H9 (cell line): ENCODE measurements at regions not wholly inside any gene's neighbourhood (a gene's known extent, or its start where the extent isn't known, plus 50 kb on each side); places are given as distances from the start of the nearest gene placed in this dataset.
A peak's percentile ranks its signal among the peaks of the same experiment; 100 is the strongest.

Source experiments
- DNase-seq: peaks from one replicate; pipeline ENCODE4 v3.0.0-alpha.2; 2017
- H2AFZ ChIP-seq: one replicate; pipeline ENCODE4 v1.6.1; 2013; ENCODE audit warnings: mild to moderate bottlenecking, low read length, control low read depth, moderate library complexity
- H2AK5ac ChIP-seq: 2 replicates; pipeline ENCODE4 v1.6.1; 2013; ENCODE audit warnings: low read length, control low read depth, mixed read lengths; ENCODE audit not compliant: insufficient read length
- H2BK120ac ChIP-seq: one replicate; pipeline ENCODE4 v1.6.1; 2013; ENCODE audit warnings: low read depth, mild to moderate bottlenecking, low read length, control low read depth, inconsistent platforms; ENCODE audit not compliant: poor library complexity, severe bottlenecking
- H2BK12ac ChIP-seq: 2 replicates; pipeline ENCODE4 v1.6.1; 2013; ENCODE audit warnings: low read length, control low read depth, mixed read lengths, low read depth; ENCODE audit not compliant: insufficient read length
- H2BK15ac ChIP-seq: 2 replicates; pipeline ENCODE4 v1.6.1; 2013; ENCODE audit warnings: low read depth, low read length, control low read depth
- H2BK20ac ChIP-seq: one replicate; pipeline ENCODE4 v1.6.1; 2013; ENCODE audit warnings: low read depth, mild to moderate bottlenecking, low read length, control low read depth, inconsistent platforms; ENCODE audit not compliant: poor library complexity, severe bottlenecking
- H2BK5ac ChIP-seq: 2 replicates; pipeline ENCODE4 v1.6.1; 2013; ENCODE audit warnings: low read length, control low read depth, mixed read lengths; ENCODE audit not compliant: insufficient read length
- H3K14ac ChIP-seq: 2 replicates; pipeline ENCODE4 v1.6.1; 2013; ENCODE audit warnings: low read length, control low read depth; ENCODE audit not compliant: insufficient read depth
- H3K18ac ChIP-seq: 2 replicates; pipeline ENCODE4 v1.6.1; 2013; ENCODE audit warnings: low read depth, mild to moderate bottlenecking, mixed read lengths, low read length, control low read depth; ENCODE audit not compliant: insufficient read length
- H3K23ac ChIP-seq: 2 replicates; pipeline ENCODE4 v1.6.1; 2013; ENCODE audit warnings: low read length, control low read depth, mixed read lengths, low read depth; ENCODE audit not compliant: insufficient read length
- H3K23me2 ChIP-seq: 2 replicates; pipeline ENCODE4 v1.6.1; 2013; ENCODE audit warnings: low read depth, mild to moderate bottlenecking, mixed read lengths, low read length, control low read depth; ENCODE audit not compliant: insufficient read length, poor library complexity, severe bottlenecking
- H3K27ac ChIP-seq: 2 replicates; pipeline ENCODE4 v1.5.1; 2013; ENCODE audit warnings: low read length, control low read depth, mixed read lengths, low read depth; ENCODE audit not compliant: insufficient read length
- H3K27me3 ChIP-seq: 2 replicates; pipeline ENCODE4 v1.6.1; 2013; ENCODE audit warnings: low read length, control low read depth, inconsistent platforms; ENCODE audit not compliant: insufficient read depth
- H3K4ac ChIP-seq: 2 replicates; pipeline ENCODE4 v1.6.1; 2013; ENCODE audit warnings: low read depth, mild to moderate bottlenecking, control low read depth, inconsistent platforms, low read length, moderate library complexity
- H3K4me1 ChIP-seq: 2 replicates; pipeline ENCODE4 v1.6.1; 2013; ENCODE audit warnings: low read length, control low read depth, inconsistent platforms; ENCODE audit not compliant: insufficient read depth
- H3K4me2 ChIP-seq: 2 replicates; pipeline ENCODE4 v1.6.1; 2013; ENCODE audit warnings: low read length, control low read depth, mixed read lengths; ENCODE audit not compliant: insufficient read length, insufficient read depth
- H3K56ac ChIP-seq: 2 replicates; pipeline ENCODE4 v1.6.1; 2013; ENCODE audit warnings: low read depth, mild to moderate bottlenecking, mixed read lengths, low read length, control low read depth; ENCODE audit not compliant: insufficient read length
- H3K79me1 ChIP-seq: 2 replicates; pipeline ENCODE4 v1.6.1; 2013; ENCODE audit warnings: low read depth, mild to moderate bottlenecking, moderate library complexity, low read length, control low read depth, inconsistent platforms; ENCODE audit not compliant: insufficient read depth, poor library complexity, severe bottlenecking
- H3K79me2 ChIP-seq: 2 replicates; pipeline ENCODE4 v1.6.1; 2013; ENCODE audit warnings: low read length, control low read depth, inconsistent platforms; ENCODE audit not compliant: insufficient read depth
- H3K9ac ChIP-seq: 2 replicates; pipeline ENCODE4 v1.6.1; 2013; ENCODE audit warnings: low read length, control low read depth, mixed read lengths; ENCODE audit not compliant: insufficient read length; ENCODE audit errors: extremely low read depth
- H3K9me3 ChIP-seq: one replicate; pipeline ENCODE4 v1.6.1; 2013; ENCODE audit warnings: low read depth, low read length, inconsistent platforms; ENCODE audit not compliant: control insufficient read depth
- H3T11ph ChIP-seq: one replicate; pipeline ENCODE4 v1.6.1; 2013; ENCODE audit warnings: mild to moderate bottlenecking, low read length, control low read depth, inconsistent platforms
- H4K20me1 ChIP-seq: one replicate; pipeline ENCODE4 v1.6.1; 2013; ENCODE audit not compliant: control insufficient read depth, insufficient read length, insufficient read depth
- H4K5ac ChIP-seq: 2 replicates; pipeline ENCODE4 v1.6.1; 2013; ENCODE audit warnings: low read depth, mild to moderate bottlenecking, mixed read lengths, low read length, control low read depth; ENCODE audit not compliant: insufficient read length
- H4K8ac ChIP-seq: replicated peaks from 2 replicates; pipeline ENCODE4 v1.6.1; 2013; ENCODE audit warnings: low read length, control low read depth, mixed read lengths, low read depth; ENCODE audit not compliant: insufficient read length
- H4K91ac ChIP-seq: 2 replicates; pipeline ENCODE4 v1.6.1; 2013; ENCODE audit warnings: low read depth, mild to moderate bottlenecking, moderate library complexity, mixed read lengths, low read length, control low read depth; ENCODE audit not compliant: insufficient read length
- H3K27ac Mint-ChIP-seq, 3 experiments: 2 replicates in 2 of 3; 3 replicates in 1 of 3; pipeline ENCODE4 v1.8.0; 2020 to 2021; ENCODE audit warnings: mixed read lengths in 3 of 3, mild to moderate bottlenecking in 1 of 3, moderate library complexity in 1 of 3
- H3K27me3 Mint-ChIP-seq: 2 replicates; pipeline ENCODE4 v1.8.0; 2021; ENCODE audit warnings: low read depth, mild to moderate bottlenecking, moderate library complexity, mixed read lengths
- H3K36me3 Mint-ChIP-seq, 3 experiments: 2 replicates in 2 of 3; 3 replicates in 1 of 3; pipeline ENCODE4 v1.8.0; 2020 to 2021; ENCODE audit warnings: low read depth in 3 of 3, mixed read lengths in 3 of 3; ENCODE audit not compliant: insufficient read depth in 1 of 3
- H3K4me1 Mint-ChIP-seq, 2 experiments: 2 replicates each; pipeline ENCODE4 v1.8.0; 2020; ENCODE audit warnings: mixed read lengths in 2 of 2
- H3K4me3 Mint-ChIP-seq, 2 experiments: 2 replicates in 1 of 2; 3 replicates in 1 of 2; pipeline ENCODE4 v1.8.0; 2020 to 2021; ENCODE audit warnings: mild to moderate bottlenecking in 2 of 2, mixed read lengths in 2 of 2, moderate library complexity in 1 of 2
- H3K9me3 Mint-ChIP-seq, 2 experiments: 2 replicates in 1 of 2; 3 replicates in 1 of 2; pipeline ENCODE4 v1.8.0; 2020; ENCODE audit warnings: mild to moderate bottlenecking in 2 of 2, mixed read lengths in 2 of 2, moderate library complexity in 1 of 2
- CTCF ChIP-seq: fragments of 200-600 bp; sonication (generic); conservative IDR thresholded peaks from 3 replicates; pipeline ENCODE4 v1.8.0; 2021; ENCODE audit warnings: antibody characterized with exemption, mild to moderate bottlenecking
- WGBS: extraction: QIAGEN DNeasy Blood & Tissue Kit; methylation state at CpG from one replicate; pipeline ENCODE4 v1.1.7; 2013; ENCODE audit warnings: missing lambda C conversion rate, low lambda C conversion rate, mixed read lengths; ENCODE audit not compliant: insufficient read length; ENCODE audit errors: extremely low coverage; 5-methylcytosine and 5-hydroxymethylcytosine counted together

- Histone ChIP-seq H3K9me3 (no peaks in the 10 kb centered on the region), H4K5ac (no peak overlapping the region), H3K9ac (no peak overlapping the region), H3T11ph (no peak overlapping the region), H3K4ac (no peak overlapping the region), H3K79me1 (no peaks in the 10 kb centered on the region), H2BK5ac (no peak overlapping the region), H4K91ac (no peak overlapping the region), H4K8ac (no peak overlapping the region), H3K79me2 (no peaks in the 10 kb centered on the region), H2BK15ac (no peak overlapping the region), H4K20me1 (no peaks in the 10 kb centered on the region), H2BK120ac (no peak overlapping the region), H3K27ac (no peak overlapping the region), H3K4me2 (no peak overlapping the region), H3K23me2 (no peaks in the 10 kb centered on the region), H3K23ac (no peak overlapping the region), H2AFZ (no peak overlapping the region), H3K56ac (no peak overlapping the region), H3K4me1 (peaks cover 5% of the 10 kb centered on the region; the same call in 1 of the 2 replicates), H2BK20ac (no peak overlapping the region), H2AK5ac (no peak overlapping the region), H3K14ac (no peak overlapping the region), H3K27me3 (no peaks in the 10 kb centered on the region), H2BK12ac (no peak overlapping the region), H3K18ac (no peak overlapping the region)
- Mint-ChIP-seq H3K27ac (peak overlapping the region in 2 of 3 experiments; percentile 25 to 81; a peak in 4 of 7 replicates), H3K4me3 (peak overlapping the region in 1 of 2 experiments; percentile 4; a peak in 1 of 5 replicates), H3K27me3 (peaks cover 13% of the 10 kb centered on the region), H3K36me3 (no peaks in the 10 kb centered on the region), H3K9me3 (no peaks in the 10 kb centered on the region), H3K4me1 (peaks cover 16 to 18% of the 10 kb centered on the region in 2 experiments)
- peak; percentile 77 for DNase-seq
- TF ChIP-seq CTCF: no peak
- WGBS: no CpG with 5 or more reads among the region's 14 CpGs
Observed at GRCh38 chr12:41967668-41968500, 176.8 kb downstream of the GXYLT1 start.
